ENCODE measurements at regions not wholly inside any gene's neighbourhood (a gene's known extent, or its start where the extent isn't known, plus 50 kb on each side); places are given as distances from the start of the nearest gene placed in this dataset.

GRCh38 chr6:22888163-22888752, 318.9 kb downstream of the HDGFL1 start:
- no peak for TF ChIP-seq GATA2 (IDR thresholded peaks at IDR 0.05; ENCODE audit: low read depth, low read length)
- no peak for TF ChIP-seq GATA3 (IDR thresholded peaks at IDR 0.05; ENCODE audit: low read depth, low read length)
